ENCODE measurements at regions not wholly inside any gene's neighbourhood (a gene's known extent, or its start where the extent isn't known, plus 50 kb on each side); places are given as distances from the start of the nearest gene placed in this dataset.

DNA sequence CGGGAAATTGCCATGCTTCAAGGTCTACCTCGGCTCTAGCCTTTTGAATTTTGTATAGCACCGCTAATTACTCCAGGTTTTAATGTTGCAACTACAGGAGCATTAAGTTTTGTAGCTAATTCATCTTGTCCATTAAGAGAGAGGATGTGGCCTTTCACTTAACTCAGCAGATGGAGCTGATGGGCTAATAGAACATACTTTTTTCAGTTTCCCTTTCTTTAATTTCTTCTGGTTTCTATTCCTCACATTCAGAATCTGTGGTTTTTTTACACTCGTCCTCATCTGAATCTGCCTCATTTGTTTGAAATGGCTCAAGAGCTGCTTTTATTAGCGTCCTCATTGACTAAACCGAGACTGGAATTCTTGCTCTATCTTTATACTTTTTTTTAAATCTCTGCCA lies 2085.7 kb upstream of the C9orf72 start:
- DNase-seq: no peak

DNA sequence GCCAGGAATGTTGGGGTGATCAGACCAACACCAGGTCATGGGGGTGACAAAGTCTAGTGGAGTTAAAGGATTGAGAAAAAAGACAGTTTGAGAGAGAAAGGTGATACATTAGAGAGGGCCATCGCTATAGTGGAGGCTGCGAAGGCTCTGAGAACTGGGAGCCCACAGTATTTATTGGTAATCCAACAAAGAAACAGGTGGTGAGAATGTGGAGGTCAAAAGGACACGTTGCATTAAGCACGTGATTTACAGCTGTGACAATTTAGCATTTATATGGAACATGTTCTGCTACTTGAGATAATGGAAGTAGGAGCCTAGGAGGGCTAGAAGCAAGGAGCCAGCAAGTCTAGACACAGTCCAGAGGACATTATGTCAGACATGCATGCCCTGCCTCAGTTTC lies 2086.5 kb upstream of the C9orf72 start:
- DNase-seq: no peak

DNA sequence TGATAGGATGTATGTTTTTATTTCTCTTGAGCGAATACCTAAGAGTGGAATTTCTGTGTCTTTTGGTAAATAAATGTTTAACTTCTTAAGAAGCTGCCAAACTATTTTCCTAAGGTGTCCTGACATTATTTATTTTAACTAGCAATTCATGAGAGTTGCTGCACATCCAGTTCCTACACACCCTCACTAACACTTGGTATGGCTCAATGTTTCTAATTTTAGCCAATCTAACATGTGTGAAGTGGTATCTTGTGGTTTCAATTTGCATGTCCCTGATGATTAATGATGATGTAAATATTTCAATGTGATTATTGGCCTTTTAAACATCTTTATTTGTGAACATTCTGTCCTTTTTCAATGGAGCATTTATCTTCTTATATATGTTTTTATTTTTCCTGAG lies 2095.5 kb upstream of the C9orf72 start:
- no peak for DNase-seq

DNA sequence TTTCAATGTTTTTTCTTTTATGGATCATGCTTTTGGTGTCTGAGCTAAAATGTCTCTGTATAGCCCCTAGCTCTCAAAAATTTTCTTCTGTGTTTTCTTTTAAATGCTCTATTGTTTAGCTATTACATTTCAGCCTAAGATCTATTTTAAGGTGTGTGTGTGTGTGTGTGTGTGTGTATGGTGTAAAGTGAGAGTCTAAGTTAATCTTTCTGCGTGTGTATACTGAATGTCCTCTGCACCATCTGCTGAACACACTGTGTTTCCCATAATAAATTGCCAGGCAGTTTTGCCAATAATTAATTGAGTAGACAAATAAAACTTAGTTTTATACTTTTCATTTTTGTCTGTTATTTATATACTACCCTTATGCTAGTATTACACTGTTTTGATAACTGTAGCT lies 2096.3 kb upstream of the C9orf72 start:
- DNase-seq: no peak

DNA sequence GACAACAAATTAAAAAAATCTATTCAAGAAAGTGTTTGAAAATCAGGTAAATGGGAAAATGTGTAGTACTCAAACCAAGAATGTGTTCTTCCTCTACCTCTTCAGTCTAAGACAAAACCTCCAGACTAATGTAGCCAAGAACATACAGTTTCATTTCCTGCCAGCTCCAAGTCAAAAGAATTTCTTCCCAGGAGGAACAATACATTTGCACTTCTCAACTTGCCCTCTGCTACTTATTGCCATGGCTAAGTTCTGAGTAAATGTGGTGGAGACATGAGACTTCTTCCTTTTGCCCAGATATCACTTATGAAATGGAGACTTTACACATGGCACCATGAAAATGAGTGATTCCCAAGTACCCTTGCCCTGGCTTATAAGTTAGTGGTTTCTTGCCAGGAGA lies 2112.2 kb upstream of the C9orf72 start:
- DNase-seq: no peak

DNA sequence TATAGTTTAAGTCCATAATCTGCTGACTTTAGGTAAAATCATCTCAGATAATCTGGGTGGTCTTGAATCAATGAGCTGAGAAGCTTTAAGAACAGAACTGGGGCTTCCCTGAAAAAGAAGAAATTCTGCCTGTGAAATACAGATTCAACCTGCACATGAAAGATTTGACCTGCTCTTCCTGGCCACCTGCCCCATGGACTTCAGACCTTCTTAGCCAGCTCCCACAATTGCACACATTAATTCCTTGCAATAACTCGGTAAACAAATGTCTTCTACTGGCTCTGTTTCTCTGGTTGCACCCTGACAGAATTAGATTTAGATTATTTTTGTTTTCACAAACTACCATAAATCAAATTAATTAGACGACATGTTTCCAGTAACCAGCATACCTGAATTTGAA lies 2117.9 kb upstream of the C9orf72 start:
- no peak for DNase-seq

DNA sequence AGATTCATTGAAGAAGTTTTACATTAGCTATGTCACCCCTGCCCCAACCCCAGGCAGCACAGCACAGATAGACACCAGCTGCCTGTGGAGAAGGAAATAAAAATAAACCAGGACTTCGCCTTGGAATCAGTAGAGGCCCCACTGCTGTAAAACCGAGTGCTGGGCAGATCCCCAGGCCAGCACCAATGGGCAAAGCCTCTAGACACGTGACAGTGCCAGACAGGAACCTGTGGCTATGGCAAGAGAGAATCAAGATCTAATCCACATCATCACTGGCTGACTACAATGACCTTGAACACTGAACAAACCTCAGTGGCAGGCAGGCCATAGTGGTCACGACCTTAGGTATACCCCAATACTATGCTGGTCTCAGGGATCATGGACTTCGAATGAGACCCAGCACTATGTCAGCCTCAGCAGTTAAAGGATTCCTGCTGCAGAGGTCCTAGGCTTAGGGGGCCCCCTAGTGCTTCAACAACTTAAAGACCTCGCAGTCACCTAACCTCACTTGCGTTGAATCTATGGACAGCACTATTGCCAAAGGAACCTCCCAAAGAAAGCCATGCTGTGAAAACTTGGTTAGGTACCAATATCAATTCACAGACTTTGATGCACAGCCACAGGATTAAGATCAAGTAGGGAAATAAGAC lies 2118.6 kb upstream of the C9orf72 start:
- no peak for DNase-seq

DNA sequence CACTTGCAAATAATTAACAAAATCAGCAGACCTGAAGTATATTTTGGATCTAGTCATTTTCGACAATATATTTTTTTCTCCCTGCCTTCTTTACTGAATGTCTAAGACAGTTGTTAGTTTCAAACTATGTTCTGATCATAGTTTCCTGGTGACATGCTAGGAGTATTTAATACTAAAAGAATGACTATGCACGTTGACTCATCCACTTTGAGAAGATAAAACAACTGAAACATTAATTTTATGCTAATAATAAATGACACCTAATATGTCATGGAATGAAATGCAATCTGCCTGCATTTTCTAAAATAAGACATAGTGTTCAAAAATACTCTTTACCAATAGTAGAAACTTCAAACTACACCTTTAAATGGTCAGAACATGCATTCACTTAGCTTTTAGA lies 2123.7 kb upstream of the C9orf72 start:
- no peak for DNase-seq

DNA sequence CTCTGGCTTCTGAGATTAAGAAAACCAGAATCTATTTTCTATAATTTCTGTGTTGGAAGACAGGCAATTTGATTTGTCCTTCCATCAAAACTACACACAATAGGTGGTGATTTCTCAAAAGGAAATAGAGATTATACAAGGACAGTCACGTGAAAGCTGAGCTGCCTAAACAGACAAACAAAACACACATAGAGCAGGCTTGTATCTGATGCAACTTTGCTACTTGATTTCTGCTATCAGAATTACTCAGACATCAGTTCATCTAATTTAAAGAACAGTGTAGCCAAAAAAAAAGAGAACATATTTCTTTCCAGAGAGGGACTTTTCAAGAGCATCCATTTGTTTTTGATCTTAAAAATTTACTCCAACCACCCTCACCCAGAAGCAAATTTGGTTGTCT lies 2128.3 kb upstream of the C9orf72 start:
- DNase-seq: no peak

DNA sequence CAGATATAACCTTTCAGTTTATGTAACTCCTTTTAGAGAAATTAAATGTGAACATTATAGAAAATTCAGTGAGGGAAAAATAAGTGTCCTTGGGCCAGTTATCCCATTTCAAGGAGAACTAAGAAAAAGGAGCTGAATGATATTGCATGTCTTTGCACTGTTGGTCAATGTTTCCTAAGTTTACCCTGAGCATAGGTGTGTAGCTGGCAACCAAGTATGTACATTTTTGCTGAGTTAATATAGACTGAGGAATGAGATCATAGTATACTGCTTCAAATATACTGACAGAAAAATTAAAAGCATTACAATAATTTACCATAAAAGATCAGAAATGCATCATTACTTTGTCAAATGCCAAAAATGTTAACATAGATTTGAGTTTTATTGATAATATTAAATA lies 2128.7 kb upstream of the C9orf72 start:
- DNase-seq: no peak

DNA sequence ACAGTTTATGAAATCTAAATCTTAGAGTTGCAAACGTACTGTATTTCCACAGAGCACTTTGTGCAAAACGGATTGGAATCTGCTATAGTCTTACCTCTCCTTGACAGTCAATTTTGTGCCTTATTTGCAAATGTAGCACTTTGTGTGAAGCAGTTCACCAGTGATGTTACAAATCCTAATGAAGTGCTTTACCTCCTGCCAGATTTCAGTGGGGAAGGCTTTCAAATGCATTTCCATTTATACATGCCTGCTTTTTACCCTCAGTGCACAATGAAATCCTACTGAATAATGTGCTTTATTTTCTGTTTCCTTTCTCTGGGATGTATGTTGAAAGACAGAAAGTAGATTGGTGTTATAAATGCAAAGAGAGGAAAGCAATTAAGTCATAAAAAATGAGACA lies 2141.6 kb upstream of the C9orf72 start:
- DNase-seq: no peak

DNA sequence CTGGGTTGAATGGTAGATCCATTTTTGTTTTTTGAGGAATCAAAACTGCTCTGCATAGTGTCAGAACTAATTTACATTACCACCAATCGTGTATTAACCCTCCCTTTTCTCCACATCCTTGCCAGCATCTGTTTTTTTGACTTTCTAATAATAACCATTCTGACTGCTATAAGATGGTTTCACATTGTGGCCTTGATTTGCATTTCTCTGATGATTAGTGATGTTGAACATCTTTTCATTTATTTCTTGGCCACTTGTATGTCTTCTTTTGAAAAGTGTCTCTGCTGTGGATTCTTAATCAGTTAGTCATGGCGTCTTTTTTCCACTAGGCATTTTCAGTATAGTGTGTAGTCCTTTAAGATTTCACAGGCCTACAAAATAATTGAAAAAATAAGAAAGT lies 2144.3 kb upstream of the C9orf72 start:
- no peak for DNase-seq

DNA sequence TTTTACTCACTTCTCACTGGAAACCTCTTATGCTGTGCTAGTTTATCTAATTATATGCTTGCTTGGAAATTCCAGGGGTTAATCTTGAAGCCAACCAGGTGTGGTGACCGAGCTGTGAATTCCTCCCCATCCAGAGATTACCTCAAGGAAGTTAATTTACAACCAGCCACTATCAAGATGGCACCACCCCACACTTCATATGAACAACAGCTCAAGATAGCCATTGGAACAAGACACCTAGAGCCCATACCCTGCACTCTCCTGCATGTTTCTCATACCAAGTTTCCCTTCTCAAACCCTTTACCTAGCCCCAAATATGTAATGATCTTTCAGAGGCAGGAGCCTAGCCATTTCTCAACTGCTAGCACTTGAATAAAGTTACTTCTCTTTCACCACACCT lies 2156.9 kb upstream of the C9orf72 start:
- no peak for DNase-seq

DNA sequence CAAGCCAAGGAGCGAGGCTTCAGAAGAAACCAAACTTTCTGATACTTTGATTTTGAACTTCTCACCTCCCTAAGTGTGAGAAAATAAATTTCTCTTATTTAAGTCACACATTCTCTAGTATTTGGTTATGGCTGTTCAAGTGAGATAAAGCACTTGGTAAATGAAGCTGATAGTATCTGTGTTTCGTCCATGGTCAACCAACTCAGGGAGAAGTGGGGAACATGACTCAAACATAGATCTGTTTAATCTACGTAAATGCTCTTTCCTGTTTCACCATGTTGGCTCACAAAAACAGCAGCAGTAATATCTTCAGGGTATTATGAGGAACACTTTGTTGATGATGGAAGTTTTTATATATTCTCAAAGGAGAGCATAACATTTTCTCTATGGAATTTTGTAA lies 2167.2 kb upstream of the C9orf72 start:
- DNase-seq: no peak

DNA sequence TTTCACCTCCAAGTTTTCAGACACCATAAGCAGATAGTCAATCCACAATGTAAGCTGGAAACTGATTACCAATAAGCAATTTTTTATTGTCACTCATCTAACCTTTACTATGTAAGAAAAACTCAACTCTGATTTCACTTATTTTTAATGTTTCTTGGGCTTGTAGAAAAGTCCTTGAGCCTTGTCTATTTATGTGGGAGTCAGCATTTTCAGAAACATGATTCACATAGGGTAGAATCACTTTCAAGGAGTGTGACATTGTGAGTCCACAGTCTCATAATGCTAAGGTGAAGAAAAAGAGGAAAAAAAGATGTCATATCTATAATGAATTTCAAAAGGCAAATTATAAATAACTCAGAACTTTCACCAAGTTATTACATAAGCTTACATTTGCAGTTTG lies 2167.9 kb upstream of the C9orf72 start:
- DNase-seq: no peak

DNA sequence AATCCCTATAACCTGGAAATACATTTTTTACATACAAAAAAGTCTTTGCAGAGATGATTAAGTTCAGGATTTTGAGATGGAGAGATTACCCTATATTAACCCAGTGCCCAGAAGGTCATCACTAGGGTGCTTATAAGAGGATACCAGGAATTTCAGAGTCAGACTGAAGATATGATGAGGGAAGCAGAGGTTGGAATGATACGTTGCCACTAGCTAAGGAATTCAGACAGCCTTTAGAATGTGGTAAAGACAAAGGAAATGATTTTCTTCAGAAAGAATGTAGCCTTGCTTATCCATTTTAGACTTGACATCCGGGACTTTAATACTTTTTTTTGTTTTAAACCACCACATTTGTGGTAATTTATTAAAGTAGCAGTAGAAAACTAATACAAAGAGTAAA lies 2176.8 kb upstream of the C9orf72 start:
- no peak for DNase-seq

DNA sequence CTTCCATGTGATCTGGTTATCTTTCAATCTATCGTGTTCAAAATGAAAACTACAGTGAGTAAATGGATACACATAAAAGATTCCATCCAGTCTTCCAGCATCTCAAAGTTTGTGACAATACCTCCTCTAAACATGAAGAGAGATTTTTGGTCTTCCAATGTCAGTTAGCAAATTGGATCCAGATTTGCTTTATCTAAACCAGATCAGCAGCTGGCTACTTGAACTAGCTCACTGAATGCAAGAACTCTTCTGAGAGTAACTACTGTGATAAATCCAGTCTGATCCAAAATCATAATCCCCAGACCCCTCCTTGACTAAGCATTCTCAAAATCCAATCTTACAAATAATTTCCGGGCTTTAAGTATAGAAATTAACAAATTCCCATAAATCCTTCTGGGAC lies 2177.9 kb upstream of the C9orf72 start:
- DNase-seq: no peak

DNA sequence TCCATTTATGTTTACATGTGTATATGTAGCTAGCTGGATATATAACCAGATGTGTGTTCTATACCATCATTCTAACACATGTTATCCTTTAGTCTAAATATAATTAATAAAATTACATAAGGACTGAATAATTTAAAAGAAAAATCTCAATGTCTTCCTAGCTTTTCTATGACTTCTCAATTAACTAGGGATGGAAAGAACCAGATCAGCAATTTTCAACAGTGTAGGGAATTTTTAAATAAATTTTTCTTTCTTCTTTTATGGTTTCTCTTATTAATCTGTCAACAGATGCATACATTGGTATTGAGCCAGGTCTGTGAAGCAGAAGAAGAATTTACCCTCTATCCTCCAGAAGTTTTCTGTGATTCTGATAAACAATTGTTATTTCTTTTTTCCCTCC lies 2180.4 kb upstream of the C9orf72 start:
- no peak for DNase-seq

DNA sequence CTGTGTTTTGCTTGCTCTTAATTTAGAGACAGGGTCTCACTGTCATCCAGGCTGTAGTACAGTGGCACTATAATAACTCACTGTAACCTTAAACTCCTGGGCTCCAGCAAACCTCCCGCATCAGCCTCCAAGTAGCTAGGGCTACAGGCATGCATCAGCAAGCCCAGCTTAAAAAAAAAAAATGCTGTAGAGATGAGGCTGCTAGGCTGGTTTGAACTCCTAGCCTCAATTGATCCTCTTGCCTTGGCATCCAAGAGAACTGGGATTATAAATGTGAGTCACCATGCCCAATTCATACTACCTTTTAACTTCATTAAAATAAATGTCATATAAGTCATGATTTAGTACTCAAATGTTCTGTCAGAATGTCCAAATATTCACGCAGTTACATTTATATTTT lies 2195.7 kb upstream of the C9orf72 start:
- DNase-seq: no peak

DNA sequence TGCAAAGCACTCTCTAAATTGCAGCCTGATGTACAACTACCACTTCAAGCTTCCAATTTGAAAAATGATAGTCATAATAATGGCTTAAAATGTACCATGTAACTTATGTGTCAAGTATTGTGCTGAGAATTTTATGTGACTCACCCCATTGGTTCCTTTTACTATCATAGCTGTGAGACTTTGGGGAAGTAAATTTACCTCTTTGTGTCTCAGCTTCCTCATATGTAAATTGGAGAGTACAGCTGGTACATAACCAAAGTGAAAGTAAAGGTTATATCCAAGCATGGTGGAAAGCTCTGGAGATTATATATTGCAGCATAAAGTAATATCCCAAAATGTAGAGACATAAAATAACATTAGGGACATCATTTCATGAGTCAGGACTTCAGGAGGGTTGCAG lies 2200.4 kb upstream of the C9orf72 start:
- no peak for DNase-seq

DNA sequence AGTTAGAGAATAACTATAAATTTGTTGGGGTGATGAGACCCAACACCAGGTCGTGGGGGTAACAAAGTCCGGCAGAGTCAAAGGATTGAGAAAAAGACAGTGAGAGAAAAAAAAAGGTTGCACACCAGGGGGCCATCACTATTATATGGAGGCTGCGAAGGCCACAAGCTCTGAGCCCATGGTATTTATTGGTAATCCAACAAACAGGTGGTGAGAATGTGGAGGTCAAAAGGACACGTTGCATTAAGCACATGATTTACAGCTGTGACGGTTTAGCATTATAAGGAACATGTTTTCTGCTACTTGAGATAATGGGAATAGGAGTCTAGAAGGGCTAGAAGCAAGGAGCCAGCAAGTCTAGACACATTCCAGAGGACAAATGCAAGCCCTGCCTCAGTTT lies 2202.2 kb upstream of the C9orf72 start:
- no peak for DNase-seq

DNA sequence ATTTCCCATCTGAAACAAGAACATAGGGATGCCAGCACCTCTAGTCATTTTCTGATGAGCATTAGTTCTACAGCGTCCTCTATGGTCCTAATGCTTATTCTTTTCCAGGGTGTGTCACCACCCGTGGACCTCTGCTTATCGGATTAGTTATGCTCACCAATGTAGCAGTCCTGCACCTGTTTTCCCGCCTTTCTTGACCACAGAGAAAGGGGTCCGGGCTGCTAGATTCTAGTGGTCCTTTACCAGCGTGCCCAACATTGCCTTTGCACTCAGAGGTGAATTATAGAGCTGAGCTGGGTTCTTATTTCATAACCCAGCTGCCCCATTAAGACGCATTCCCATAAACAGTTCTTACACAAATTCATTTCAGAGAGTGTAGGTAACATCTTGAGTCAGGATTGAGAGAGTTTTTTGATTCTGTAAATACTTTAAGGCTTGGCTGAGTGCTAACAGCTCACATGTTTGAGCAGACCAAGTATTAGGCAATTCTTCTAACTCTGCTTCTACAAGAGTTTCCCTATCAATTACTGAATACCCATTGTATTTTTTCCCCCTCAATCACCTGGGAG lies 2205.1 kb upstream of the C9orf72 start:
- DNase-seq: no peak

DNA sequence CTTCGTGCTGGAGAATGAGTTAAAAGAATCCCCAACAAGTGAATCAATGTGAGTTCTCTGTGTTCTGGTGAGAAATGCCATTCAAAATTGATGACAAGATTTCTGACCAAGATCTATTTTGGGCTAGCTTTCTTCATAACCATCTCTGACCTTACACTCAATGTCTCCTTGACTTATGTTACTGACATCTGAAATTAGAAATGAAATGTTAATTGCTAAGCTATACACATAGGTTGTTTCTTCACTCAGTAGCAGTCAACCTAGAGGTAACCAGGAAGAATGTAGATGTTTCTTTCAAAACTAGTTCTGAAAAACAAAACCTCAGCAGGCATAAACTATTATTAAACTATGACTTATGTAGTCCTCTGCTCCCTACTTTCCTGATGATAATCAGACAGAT lies 2220.7 kb upstream of the C9orf72 start:
- no peak for DNase-seq

DNA sequence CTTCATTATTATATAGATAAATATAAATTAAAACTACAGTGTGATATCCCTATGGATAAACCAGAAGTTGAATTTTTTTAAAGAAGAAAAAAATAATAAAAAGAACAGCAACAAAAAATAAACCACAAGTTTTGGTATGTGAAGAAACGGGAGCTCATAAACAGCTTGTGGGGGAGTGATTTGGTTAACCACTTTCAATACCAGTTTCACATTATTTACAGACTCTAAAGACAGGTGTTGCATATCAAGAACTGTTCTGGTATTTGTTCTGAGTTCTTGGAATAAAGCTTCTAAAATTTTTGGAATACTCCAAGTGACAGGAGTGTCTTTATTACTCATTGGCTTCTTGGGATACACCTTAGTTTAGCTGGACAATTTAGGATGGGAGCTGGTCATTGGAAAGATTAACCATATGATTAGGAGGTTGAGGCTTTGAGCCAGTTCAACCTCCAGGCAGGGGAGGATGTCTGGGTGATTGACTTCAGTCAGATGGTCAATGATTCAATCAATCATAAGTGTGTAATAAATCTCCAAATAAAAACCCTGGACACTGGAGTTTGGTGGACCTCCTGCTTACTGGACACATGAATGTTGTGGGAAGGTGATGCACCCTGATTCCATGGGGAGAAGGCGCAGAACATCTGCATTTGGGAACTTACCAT lies 2223.1 kb upstream of the C9orf72 start:
- no peak for DNase-seq

DNA sequence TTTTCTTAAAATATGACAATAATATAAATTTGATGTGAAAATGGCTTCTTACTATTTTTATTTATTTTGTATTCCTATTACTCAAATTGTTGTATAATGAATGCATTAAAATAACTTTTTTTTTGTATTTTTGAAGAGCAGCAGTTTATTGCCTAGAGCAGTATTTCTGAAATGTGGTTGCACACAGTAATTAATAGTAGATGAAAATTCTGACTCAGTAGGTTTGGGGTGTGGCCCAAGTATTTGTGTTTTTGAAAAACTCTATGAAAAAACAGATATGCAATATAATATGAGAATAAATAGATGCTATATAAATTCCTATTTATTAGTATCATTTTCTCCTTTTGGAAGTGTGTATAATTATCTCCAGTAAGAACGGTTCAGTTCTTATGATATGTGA lies 2225.3 kb upstream of the C9orf72 start:
- no peak for DNase-seq
